ENCODE measurements at regions not wholly inside any gene's neighbourhood (a gene's known extent, or its start where the extent isn't known, plus 50 kb on each side); places are given as distances from the start of the nearest gene placed in this dataset.

GRCh38 chr2:241996100-241996499, 126.6 kb downstream of the RTP5 start:
- Mint-ChIP-seq H3K36me3 (ENCODE audit: insufficient read depth in 1 of 3, low read depth in 3 of 3) (no peaks in the 10 kb centered on the region; a peak in 1 of 7 replicates), H3K27me3 (ENCODE audit: low read depth) (peaks cover 21% of the 10 kb centered on the region), H3K4me1 (peaks cover 0 to 4% of the 10 kb centered on the region in 2 experiments; a peak in 1 of 4 replicates), H3K9me3 (no peaks in the 10 kb centered on the region), H3K27ac (no peak overlapping the region), H3K4me3 (no peak overlapping the region)
- H4K5ac ChIP-seq (ENCODE audit: insufficient read length, low read depth, low read length) = no peak overlapping the region
- DNase-seq = no peak
- H2AFZ ChIP-seq (ENCODE audit: low read length) = no peak overlapping the region
- H2BK15ac ChIP-seq (ENCODE audit: low read depth, low read length) = no peak overlapping the region
- no peaks in the 10 kb centered on the region for H3K9me3 ChIP-seq (ENCODE audit: control insufficient read depth, low read depth, low read length)
- H2BK5ac ChIP-seq (ENCODE audit: insufficient read length, low read length) = no peak overlapping the region
- no peak overlapping the region for H3K23ac ChIP-seq (ENCODE audit: insufficient read length, low read depth, low read length)
- H2BK20ac ChIP-seq (ENCODE audit: low read depth, low read length, poor library complexity, severe bottlenecking) = no peak overlapping the region
- no peak overlapping the region for H2AK5ac ChIP-seq (ENCODE audit: insufficient read length, low read length)
- no peaks in the 10 kb centered on the region for H3K79me1 ChIP-seq (ENCODE audit: insufficient read depth, low read depth, low read length, poor library complexity, severe bottlenecking)
- H4K91ac ChIP-seq (ENCODE audit: insufficient read length, low read depth, low read length) = no peak overlapping the region
- no peak overlapping the region for H3K14ac ChIP-seq (ENCODE audit: insufficient read depth, low read length)
- H2BK120ac ChIP-seq (ENCODE audit: low read depth, low read length, poor library complexity, severe bottlenecking) = no peak overlapping the region
- no peak overlapping the region for H2BK12ac ChIP-seq (ENCODE audit: insufficient read length, low read depth, low read length)
- no peak overlapping the region for H3K4me2 ChIP-seq (ENCODE audit: insufficient read depth, insufficient read length, low read length)
- H3K27me3 ChIP-seq (ENCODE audit: insufficient read depth, low read length) = no peaks in the 10 kb centered on the region
- no peak overlapping the region for H3K56ac ChIP-seq (ENCODE audit: insufficient read length, low read depth, low read length)
- no peak overlapping the region for H3K4ac ChIP-seq (ENCODE audit: low read depth, low read length)
- no peak overlapping the region for H3K9ac ChIP-seq (ENCODE audit: extremely low read depth, insufficient read length, low read length)
- no peak for TF ChIP-seq CTCF (conservative IDR thresholded peaks at IDR 0.05)
- no CpG with 5 or more reads among the region's 13 CpGs for WGBS (ENCODE audit: extremely low coverage, insufficient read length, low lambda C conversion rate)
- no peak overlapping the region for H3K27ac ChIP-seq (ENCODE audit: insufficient read length, low read depth, low read length)
- no peaks in the 10 kb centered on the region for H4K20me1 ChIP-seq (ENCODE audit: control insufficient read depth, insufficient read depth, insufficient read length)
- H3K4me1 ChIP-seq (ENCODE audit: insufficient read depth, low read length) = no peaks in the 10 kb centered on the region
- H4K8ac ChIP-seq (replicated peaks; ENCODE audit: insufficient read length, low read depth, low read length) = no peak overlapping the region
- H3K79me2 ChIP-seq (ENCODE audit: insufficient read depth, low read length) = no peaks in the 10 kb centered on the region
- H3K18ac ChIP-seq (ENCODE audit: insufficient read length, low read depth, low read length) = no peak overlapping the region
- no peak overlapping the region for H3T11ph ChIP-seq (ENCODE audit: low read length)
- no peaks in the 10 kb centered on the region for H3K23me2 ChIP-seq (ENCODE audit: insufficient read length, low read depth, low read length, poor library complexity, severe bottlenecking)
